ENCODE measurements at regions not wholly inside any gene's neighbourhood (a gene's known extent, or its start where the extent isn't known, plus 50 kb on each side); places are given as distances from the start of the nearest gene placed in this dataset.
"Not testable (repeated sequence)": the region's sequence is repeated elsewhere in the genome, so short reads cannot be mapped to it uniquely, and the experiment has no call there.

DNA sequence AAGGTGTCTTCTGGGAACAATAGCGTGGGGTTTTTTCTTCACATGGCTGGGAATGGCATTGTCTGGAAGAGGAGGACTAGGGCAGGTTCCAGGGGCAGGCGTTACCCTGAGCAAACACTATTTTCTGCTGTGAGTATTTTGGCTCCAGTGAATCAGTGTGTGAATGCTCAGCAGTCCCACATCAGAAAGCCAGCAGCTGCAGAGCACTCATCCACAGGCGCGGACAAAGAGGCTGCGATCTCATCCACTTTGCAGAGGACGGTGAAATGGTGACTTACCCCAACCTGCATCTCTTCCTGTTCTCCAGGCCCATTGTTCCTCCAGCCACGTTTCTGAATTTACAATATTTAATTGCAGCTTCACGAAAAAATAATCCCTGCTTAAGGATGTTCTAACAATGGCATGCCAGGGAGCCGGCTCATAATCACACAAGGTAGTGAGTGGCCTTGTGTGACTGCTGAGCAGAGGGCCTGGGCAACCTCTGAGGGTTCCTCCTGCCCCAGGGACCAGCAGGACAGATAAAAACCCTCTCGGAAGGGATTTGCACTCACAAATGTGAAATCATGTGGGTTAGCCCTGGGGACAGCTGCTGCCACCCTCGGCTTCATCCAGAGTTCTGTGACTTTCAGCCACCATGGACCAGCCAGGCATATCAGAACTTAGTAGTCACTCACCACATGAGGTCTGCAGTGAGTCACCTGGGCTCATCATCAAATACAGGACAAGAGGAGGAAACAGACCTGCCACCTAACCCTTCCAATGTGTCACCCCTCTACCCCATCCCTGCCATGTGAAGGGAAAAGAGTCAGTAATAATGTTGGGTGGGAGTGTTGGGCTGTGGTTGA is 65.0 kb upstream of the EN2 start:
- Histone ChIP-seq H3K4me3 (no peak overlapping the region), H3K27ac (no peak overlapping the region)
- TF ChIP-seq, protein P1, sequence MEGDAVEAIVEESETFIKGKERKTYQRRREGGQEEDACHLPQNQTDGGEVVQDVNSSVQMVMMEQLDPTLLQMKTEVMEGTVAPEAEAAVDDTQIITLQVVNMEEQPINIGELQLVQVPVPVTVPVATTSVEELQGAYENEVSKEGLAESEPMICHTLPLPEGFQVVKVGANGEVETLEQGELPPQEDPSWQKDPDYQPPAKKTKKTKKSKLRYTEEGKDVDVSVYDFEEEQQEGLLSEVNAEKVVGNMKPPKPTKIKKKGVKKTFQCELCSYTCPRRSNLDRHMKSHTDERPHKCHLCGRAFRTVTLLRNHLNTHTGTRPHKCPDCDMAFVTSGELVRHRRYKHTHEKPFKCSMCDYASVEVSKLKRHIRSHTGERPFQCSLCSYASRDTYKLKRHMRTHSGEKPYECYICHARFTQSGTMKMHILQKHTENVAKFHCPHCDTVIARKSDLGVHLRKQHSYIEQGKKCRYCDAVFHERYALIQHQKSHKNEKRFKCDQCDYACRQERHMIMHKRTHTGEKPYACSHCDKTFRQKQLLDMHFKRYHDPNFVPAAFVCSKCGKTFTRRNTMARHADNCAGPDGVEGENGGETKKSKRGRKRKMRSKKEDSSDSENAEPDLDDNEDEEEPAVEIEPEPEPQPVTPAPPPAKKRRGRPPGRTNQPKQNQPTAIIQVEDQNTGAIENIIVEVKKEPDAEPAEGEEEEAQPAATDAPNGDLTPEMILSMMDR (IDR thresholded peaks at IDR 0.05): no peak
- no peak for DNase-seq (ENCODE audit: low spot score)

DNA sequence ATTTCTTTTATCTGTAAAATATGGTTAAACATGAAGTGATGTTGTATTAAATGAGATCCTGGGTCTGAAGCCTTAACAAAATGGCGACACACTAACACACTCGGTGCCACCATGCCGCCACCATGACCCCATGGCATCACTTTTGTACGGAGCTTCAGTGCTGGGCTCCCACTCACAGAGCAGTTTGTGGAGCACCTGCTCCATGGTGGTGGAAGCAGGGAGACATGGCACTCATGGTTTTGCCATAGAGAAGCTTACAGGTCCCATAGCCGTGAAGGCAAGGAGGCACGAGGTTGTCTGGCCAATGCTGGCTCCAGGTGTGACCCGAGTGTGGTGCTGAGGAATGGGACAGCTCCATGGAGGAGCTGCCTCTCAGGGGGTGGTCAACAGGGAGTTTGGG is 63.5 kb upstream of the EN2 start:
- DNase-seq (ENCODE audit: low spot score): no peak
- H3K4me3 ChIP-seq: no peak overlapping the region
- TF ChIP-seq, protein P1 (IDR thresholded peaks at IDR 0.05): no peak
- H3K27ac ChIP-seq: no peak overlapping the region

DNA sequence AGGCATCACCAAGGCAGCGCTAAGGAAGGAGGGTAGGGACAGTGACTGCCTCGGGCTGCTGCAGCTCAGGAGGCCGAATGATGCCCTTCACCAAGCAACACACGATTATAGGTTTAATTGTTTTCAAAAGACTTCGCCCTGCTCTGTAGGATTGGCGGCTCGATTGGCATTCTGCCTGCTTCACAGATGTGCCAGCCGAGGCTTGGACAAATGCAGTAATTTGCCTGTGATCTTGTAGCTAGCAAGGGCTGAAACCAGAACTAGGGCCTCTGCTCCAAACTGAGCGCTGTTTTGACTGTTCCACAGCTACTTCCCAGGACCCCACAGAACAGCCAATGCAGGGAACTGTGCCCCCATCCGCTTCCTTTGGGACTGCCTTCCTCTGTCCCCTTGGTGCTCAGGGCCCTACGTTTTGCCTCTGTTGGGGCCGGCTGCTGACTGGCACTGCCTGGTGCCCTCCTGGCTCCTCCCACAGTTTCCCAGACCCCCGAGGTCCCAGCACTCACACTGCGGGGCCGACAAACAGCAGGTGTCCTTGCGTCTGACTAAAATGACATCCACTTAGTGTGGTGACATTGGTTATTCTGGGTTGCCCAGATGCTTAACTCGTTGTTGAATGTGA is 62.6 kb upstream of the EN2 start:
- Histone ChIP-seq H3K4me3 (no peak overlapping the region), H3K27ac (no peak overlapping the region)
- DNase-seq (ENCODE audit: low spot score): no peak

DNA sequence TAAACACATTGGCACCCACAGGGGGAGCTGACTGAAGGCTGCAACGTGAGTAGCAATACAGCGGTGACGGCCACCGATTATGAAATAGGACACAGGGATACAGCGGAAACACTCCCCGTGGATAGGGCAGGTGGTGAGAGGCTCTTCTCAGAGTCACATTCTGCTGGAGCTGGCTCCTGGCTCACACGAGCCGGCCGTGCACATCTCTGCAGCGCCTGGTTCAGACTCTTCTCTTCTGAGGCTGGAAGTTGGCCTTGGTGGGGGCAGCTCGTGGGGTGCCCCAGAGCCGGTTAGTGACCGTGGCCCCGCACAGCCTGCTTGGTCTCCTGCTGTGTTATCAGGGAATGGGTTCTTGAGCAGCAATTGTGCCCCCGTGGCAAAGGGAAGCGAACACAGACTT is 61.3 kb upstream of the EN2 start:
- TF ChIP-seq, protein P1 (IDR thresholded peaks at IDR 0.05): no peak
- no peak for DNase-seq (ENCODE audit: low spot score)
- Histone ChIP-seq H3K27ac (no peak overlapping the region), H3K4me3 (no peak overlapping the region)

More for the DNA sequence above, 62.6 kb upstream of the EN2 start:
- TF ChIP-seq, protein P1 (IDR thresholded peaks at IDR 0.05): no peak

DNA sequence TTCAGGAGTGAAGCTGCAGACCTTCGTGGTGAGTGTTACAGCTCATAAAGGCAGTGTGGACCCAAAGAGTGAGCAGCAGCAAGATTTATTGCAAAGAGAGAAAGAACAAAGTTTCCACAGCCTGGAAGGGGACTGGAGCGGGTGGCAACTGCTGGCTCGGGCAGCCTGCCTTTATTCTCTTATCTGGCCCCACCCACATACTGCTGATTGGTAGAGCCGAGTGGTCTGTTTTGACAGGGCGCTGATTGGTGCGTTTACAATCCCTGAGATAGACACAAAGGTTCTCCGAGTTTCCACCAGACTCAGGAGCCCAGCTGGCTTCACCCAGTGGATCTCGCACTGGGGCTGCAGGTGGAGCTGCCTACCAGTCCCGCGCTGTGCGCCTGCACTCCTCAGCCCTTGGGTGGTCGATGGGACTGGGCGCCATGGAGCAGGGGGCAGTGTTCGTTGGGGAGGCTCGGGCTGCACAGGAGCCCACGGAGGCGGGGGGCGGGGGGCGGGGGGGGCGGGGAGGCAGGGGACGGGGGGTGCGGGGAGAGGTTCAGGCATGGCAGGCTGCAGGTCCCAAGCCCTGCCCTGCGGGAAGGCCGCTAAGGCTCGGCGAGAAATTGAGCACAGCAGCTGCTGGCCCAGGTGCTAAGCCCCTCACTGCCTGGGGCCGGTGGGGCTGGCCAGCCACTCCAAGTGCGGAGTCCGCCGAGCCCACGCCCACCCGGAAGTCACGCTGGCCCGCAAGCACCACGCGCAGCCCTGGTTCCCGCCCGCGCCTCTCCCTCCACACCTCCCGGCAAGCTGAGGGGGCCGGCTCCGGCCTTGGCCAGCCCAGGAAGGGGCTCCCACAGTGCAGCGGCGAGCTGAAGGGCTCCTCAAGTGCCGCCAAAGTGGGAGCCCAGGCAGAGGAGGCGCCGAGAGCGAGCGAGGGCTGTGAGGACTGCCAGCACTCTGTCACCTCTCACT is 59.9 kb upstream of the EN2 start:
- DNase-seq (ENCODE audit: low spot score); H3K27ac ChIP-seq; H3K4me3 ChIP-seq: not testable (repeated sequence)

DNA sequence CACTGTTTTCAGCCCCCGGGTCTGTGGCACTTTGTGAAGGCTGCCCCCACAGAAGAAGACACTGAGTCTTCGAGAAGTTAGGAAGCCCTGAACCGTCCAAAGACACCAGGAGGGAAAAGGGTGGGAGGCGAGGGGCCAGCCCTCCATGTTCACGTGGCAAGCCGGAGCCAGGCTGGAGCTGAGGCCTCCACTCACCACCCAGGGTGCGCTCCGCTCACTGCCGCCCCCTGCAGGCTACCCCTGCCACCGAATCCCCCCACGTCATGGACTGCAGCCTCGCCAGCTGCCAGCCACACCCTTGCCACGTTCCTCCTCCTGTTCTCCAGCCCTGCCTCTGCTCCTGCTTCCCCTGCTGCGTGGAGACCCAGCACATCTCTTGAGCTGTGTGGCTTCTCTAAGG is 59.0 kb upstream of the EN2 start:
- TF ChIP-seq, protein P1 (IDR thresholded peaks at IDR 0.05): no peak

DNA sequence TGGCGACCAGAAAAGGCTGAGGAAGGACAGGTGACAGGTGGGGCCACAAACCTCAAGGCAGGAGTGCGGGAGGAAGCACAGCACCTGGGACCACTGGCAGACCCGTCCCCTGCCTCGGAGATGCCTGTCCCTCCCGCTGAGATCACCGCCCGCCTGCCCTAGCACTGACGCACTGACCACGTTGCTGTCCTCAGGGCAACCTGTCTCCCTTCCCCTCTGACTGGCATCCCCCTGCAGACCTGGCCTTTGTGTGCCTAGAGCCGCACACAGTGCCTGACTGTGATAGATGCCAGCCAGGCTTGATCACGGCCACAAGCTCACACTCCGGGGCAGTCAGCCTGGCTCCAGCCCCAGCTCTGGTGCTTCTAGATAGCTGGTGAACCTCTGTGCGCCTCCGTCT is 58.4 kb upstream of the EN2 start:
- DNase-seq (ENCODE audit: low spot score): no peak
- H3K4me3 ChIP-seq: no peak overlapping the region
- H3K27ac ChIP-seq: no peak overlapping the region
- TF ChIP-seq, protein P1 (IDR thresholded peaks at IDR 0.05): no peak

More for the DNA sequence above, 59.0 kb upstream of the EN2 start:
- DNase-seq (ENCODE audit: low spot score): no peak
- Histone ChIP-seq H3K27ac (no peak overlapping the region), H3K4me3 (no peak overlapping the region)

Measured in coronary artery (tissue), 2 donors.